SK-N-SH (cell line): ENCODE measurements at regions not wholly inside any gene's neighbourhood (a gene's known extent, or its start where the extent isn't known, plus 50 kb on each side); places are given as distances from the start of the nearest gene placed in this dataset.

Experiments used
- CTCF ChIA-PET: fragments of 300-600, 350-600 bp; formaldehyde crosslinking; extraction: SDS; loops from one replicate; lab custom pipeline; 2021; lab: Yijun Ruan, JAX
- POLR2A ChIA-PET: fragments of 350-600 bp; sonication (Branson Sonifier 250); formaldehyde crosslinking; extraction: SDS; loops from one replicate; lab custom pipeline; 2020; ENCODE audit warnings: antibody characterized with exemption, inconsistent platforms; lab: Yijun Ruan, JAX
- DNase-seq: peaks from one replicate; pipeline ENCODE4 v3.0.0; 2012
- H2AFZ ChIP-seq: fragments of 200-600 bp; sonication (generic); 2 replicates; pipeline ENCODE4 v1.8.1; 2016; ENCODE audit warnings: antibody characterized with exemption, mild to moderate bottlenecking, low read depth
- H3F3A ChIP-seq: fragments of 200-600 bp; sonication (generic); replicated peaks from 2 replicates; pipeline ENCODE3; 2016; ENCODE audit warnings: antibody characterized with exemption, mild to moderate bottlenecking; ENCODE audit not compliant: insufficient read depth
- H3K27ac ChIP-seq, 2 experiments: fragments of 200-500 bp in 1 of 2; fragments of 200-600 bp in 1 of 2; sonication (Bioruptor generic) in 1 of 2; sonication (generic), shearing (Covaris generic) in 1 of 2; 2 replicates each; pipeline versions ENCODE4 v1.5.1 to v1.6.1; 2014 to 2016; ENCODE audit warnings: low read depth in 2 of 2, inconsistent platforms in 1 of 2, low read length in 1 of 2, mild to moderate bottlenecking in 1 of 2, mixed read lengths in 1 of 2
- H3K27me3 ChIP-seq: fragments of 200-600 bp; sonication (generic), shearing (Covaris generic); 2 replicates; pipeline ENCODE4 v1.6.1; 2016; ENCODE audit warnings: mixed run types; ENCODE audit not compliant: insufficient read depth
- H3K36me3 ChIP-seq, 2 experiments: fragments of 200-500 bp in 1 of 2; fragments of 200-600 bp in 1 of 2; sonication (Bioruptor generic) in 1 of 2; sonication (generic) in 1 of 2; replicated peaks in 1 of 2; 2 replicates each; pipeline versions ENCODE3 to v1.5.1; 2014 to 2016; ENCODE audit warnings: low read length in 1 of 2, mild to moderate bottlenecking in 1 of 2; ENCODE audit not compliant: insufficient read depth in 2 of 2, control insufficient read depth in 1 of 2
- H3K4me1 ChIP-seq, 2 experiments: fragments of 200-500 bp in 1 of 2; fragments of 200-600 bp in 1 of 2; sonication (Bioruptor generic) in 1 of 2; sonication (generic), shearing (Covaris generic) in 1 of 2; 2 replicates each; pipeline versions ENCODE4 v1.5.1 to v1.6.1; 2014 to 2016; ENCODE audit warnings: low read depth in 1 of 2, low read length in 1 of 2, mixed run types in 1 of 2; ENCODE audit not compliant: insufficient read depth in 2 of 2, control insufficient read depth in 1 of 2
- H3K4me2 ChIP-seq: fragments of 200-600 bp; sonication (generic), shearing (Covaris generic); 2 replicates; pipeline ENCODE4 v1.6.1; 2017; ENCODE audit warnings: mixed run types
- H3K4me3 ChIP-seq, 2 experiments: fragments of 200-500 bp in 1 of 2; fragments of 200-600 bp in 1 of 2; sonication (Bioruptor generic) in 1 of 2; sonication (generic), shearing (Covaris generic) in 1 of 2; 2 replicates each; pipeline versions ENCODE4 v1.5.1 to v1.8.1; 2014 to 2016; ENCODE audit warnings: low read depth in 2 of 2, inconsistent platforms in 1 of 2, low read length in 1 of 2, mild to moderate bottlenecking in 1 of 2, mixed read lengths in 1 of 2, moderate library complexity in 1 of 2
- H3K79me2 ChIP-seq: fragments of 200-600 bp; sonication (generic); 2 replicates; pipeline ENCODE4 v1.8.1; 2017; ENCODE audit warnings: mild to moderate bottlenecking; ENCODE audit not compliant: insufficient read depth
- H3K9ac ChIP-seq: fragments of 200-600 bp; sonication (generic); 2 replicates; pipeline ENCODE4 v1.6.1; 2017; ENCODE audit warnings: mixed run types
- H3K9me2 ChIP-seq: fragments of 200-600 bp; sonication (generic); 2 replicates; pipeline ENCODE4 v1.6.1; 2017; ENCODE audit warnings: mixed run types
- H3K9me3 ChIP-seq: fragments of 200-600 bp; sonication (generic); 2 replicates; pipeline ENCODE4 v1.6.1; 2017; ENCODE audit warnings: mixed run types, mild to moderate bottlenecking, moderate library complexity
- H4K20me1 ChIP-seq: fragments of 200-600 bp; sonication (generic); 2 replicates; pipeline ENCODE4 v1.6.1; 2017; ENCODE audit warnings: mild to moderate bottlenecking, mixed run types; ENCODE audit not compliant: insufficient read depth
- CTCF ChIP-seq: fragments of 200-600 bp; sonication (generic); IDR thresholded peaks from 2 replicates; pipeline ENCODE4 v1.6.1; 2017; ENCODE audit warnings: antibody characterized with exemption, mild to moderate bottlenecking, moderate library complexity
- ELF1 ChIP-seq: IDR thresholded peaks from 2 replicates; pipeline ENCODE4 v1.4.0; 2012
- FOXJ3 ChIP-seq: sonication (generic); formaldehyde crosslinking; IDR thresholded peaks from 2 replicates; pipeline ENCODE4 v1.5.1; 2020; ENCODE audit warnings: mild to moderate bottlenecking, missing genetic modification reagents
- FOXM1 ChIP-seq: IDR thresholded peaks from 2 replicates; pipeline ENCODE4 v1.4.0; 2012; ENCODE audit warnings: low read depth, mild to moderate bottlenecking
- GABPA ChIP-seq: IDR thresholded peaks from 2 replicates; pipeline ENCODE4 v1.4.0; 2012; ENCODE audit warnings: low read depth, mild to moderate bottlenecking
- JUND ChIP-seq: IDR thresholded peaks from 2 replicates; pipeline ENCODE4 v1.4.0; 2012
- MAX ChIP-seq: IDR thresholded peaks from 2 replicates; pipeline ENCODE4 v1.4.0; 2012; ENCODE audit warnings: low read depth
- MEF2A ChIP-seq: IDR thresholded peaks from 2 replicates; pipeline ENCODE4 v1.4.0; 2012; ENCODE audit warnings: low read depth, borderline replicate concordance
- MXI1 ChIP-seq: IDR thresholded peaks from 2 replicates; pipeline ENCODE4 v1.6.1; 2012; ENCODE audit warnings: mild to moderate bottlenecking, low read depth, low read length, improper control_type of control experiment
- NFIC ChIP-seq: IDR thresholded peaks from 2 replicates; pipeline ENCODE4 v1.4.0; 2012; ENCODE audit warnings: borderline replicate concordance
- PBX3 ChIP-seq: IDR thresholded peaks from 2 replicates; pipeline ENCODE4; 2012
- RAD21 ChIP-seq: IDR thresholded peaks from 2 replicates; pipeline ENCODE4 v1.6.1; 2012; ENCODE audit warnings: mild to moderate bottlenecking, low read length
- REST ChIP-seq: IDR thresholded peaks from 2 replicates; pipeline ENCODE4 v1.6.1; 2012; ENCODE audit warnings: mild to moderate bottlenecking, low read depth, low read length, moderate library complexity
- RFX5 ChIP-seq: IDR thresholded peaks from 2 replicates; pipeline ENCODE4 v1.6.1; 2012; ENCODE audit warnings: mild to moderate bottlenecking, improper control_type of control experiment, low read length
- RXRA ChIP-seq: IDR thresholded peaks from 2 replicates; pipeline ENCODE4 v1.4.0; 2012; ENCODE audit warnings: low read depth, mild to moderate bottlenecking, borderline replicate concordance
- SMC3 ChIP-seq: IDR thresholded peaks from 2 replicates; pipeline ENCODE4 v1.6.1; 2012; ENCODE audit warnings: low read depth, low read length, improper control_type of control experiment
- TCF12 ChIP-seq: IDR thresholded peaks from 2 replicates; pipeline ENCODE4 v1.4.0; 2012
- WGBS: methylation state at CpG from one replicate; pipeline ENCODE4 v1.1.6; 2017; ENCODE audit warnings: low lambda C conversion rate; 5-methylcytosine and 5-hydroxymethylcytosine counted together
- TF ChIP-seq, protein P1 (sequence below): fragments of 150-350 bp; IDR thresholded peaks from 2 replicates; pipeline ENCODE4 v1.6.1; 2016; ENCODE audit warnings: mild to moderate bottlenecking, low read depth, low read length
- TF ChIP-seq, protein P2 (sequence below): IDR thresholded peaks from 2 replicates; pipeline ENCODE4 v1.4.0; 2012; ENCODE audit warnings: low read depth, borderline replicate concordance

DNA sequence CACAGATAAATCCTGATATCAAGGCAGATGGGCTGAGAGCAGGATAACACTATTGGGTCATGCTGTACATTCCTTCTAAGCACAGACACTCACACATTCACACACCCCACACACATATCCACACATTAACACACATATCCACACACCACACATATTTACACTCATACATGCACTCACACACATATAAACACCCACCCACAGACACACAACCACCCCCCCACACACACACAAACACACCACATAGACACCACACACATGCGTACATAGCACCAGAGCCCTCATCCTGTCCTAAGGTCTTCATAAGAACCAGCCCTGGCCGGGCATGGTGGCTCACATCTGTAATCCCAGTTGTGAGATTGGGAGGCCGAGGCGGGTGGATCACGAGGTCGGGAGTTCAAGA, 322.3 kb upstream of the ADCY2 start:
- H3K9ac ChIP-seq, result no peak overlapping the region
- H3K4me1 ChIP-seq, result no peaks in the 10 kb centered on the region
- ChIA-PET POLR2A (no interaction called here), CTCF (no interaction called here)
- no peaks in the 10 kb centered on the region for H3K27me3 ChIP-seq
- no peaks in the 10 kb centered on the region for H3K9me3 ChIP-seq
- no peaks in the 10 kb centered on the region for H3K9me2 ChIP-seq
- H2AFZ ChIP-seq, result no peak overlapping the region
- H4K20me1 ChIP-seq, result no peaks in the 10 kb centered on the region
- no peak for DNase-seq
- H3K4me3 ChIP-seq, result no peak overlapping the region
- whole genome bisulfite sequencing, result 6% methylated on average over 6 of the region's 6 CpGs
- no peaks in the 10 kb centered on the region for H3K36me3 ChIP-seq
- H3K79me2 ChIP-seq, result no peaks in the 10 kb centered on the region
- H3F3A ChIP-seq, result no peaks in the 10 kb centered on the region
- no peak overlapping the region for H3K27ac ChIP-seq
- no peak overlapping the region for H3K4me2 ChIP-seq
- TF ChIP-seq RXRA (no peak), CTCF (no peak), ELF1 (no peak), GABPA (no peak), MEF2A (no peak), MXI1 (no peak), MAX (no peak), REST (no peak), RAD21 (no peak), PBX3 (no peak), RFX5 (no peak), FOXM1 (no peak), TCF12 (no peak), FOXJ3 (no peak), NFIC (no peak), SMC3 (no peak), JUND (no peak)
- TF ChIP-seq, protein P1, sequence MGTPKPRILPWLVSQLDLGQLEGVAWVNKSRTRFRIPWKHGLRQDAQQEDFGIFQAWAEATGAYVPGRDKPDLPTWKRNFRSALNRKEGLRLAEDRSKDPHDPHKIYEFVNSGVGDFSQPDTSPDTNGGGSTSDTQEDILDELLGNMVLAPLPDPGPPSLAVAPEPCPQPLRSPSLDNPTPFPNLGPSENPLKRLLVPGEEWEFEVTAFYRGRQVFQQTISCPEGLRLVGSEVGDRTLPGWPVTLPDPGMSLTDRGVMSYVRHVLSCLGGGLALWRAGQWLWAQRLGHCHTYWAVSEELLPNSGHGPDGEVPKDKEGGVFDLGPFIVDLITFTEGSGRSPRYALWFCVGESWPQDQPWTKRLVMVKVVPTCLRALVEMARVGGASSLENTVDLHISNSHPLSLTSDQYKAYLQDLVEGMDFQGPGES, result no peak
- TF ChIP-seq, protein P2, sequence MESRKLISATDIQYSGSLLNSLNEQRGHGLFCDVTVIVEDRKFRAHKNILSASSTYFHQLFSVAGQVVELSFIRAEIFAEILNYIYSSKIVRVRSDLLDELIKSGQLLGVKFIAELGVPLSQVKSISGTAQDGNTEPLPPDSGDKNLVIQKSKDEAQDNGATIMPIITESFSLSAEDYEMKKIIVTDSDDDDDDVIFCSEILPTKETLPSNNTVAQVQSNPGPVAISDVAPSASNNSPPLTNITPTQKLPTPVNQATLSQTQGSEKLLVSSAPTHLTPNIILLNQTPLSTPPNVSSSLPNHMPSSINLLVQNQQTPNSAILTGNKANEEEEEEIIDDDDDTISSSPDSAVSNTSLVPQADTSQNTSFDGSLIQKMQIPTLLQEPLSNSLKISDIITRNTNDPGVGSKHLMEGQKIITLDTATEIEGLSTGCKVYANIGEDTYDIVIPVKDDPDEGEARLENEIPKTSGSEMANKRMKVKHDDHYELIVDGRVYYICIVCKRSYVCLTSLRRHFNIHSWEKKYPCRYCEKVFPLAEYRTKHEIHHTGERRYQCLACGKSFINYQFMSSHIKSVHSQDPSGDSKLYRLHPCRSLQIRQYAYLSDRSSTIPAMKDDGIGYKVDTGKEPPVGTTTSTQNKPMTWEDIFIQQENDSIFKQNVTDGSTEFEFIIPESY, result no peak
